ENCODE measurements at regions not wholly inside any gene's neighbourhood (a gene's known extent, or its start where the extent isn't known, plus 50 kb on each side); places are given as distances from the start of the nearest gene placed in this dataset.

DNA sequence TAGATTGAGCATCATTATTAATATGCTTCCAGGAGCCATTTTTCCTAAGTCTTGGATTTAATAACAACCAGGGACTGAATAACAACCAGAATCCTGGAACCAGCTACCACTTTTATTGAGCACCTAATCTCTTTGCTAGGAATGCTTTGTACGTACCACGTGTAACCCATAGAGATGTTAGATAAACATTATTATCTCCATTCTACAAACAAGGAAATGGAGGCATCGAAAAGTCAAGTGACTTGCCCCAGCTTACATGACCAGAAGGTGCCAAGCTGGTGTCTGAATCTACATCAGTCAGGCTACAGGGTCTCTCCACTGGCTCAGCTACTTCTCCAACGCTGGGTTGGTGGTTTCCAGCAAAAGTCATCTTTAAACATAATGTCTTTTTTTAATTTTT lies 256.1 kb upstream of the ANKRD55 start (continued):
- TF ChIP-seq, protein P1, sequence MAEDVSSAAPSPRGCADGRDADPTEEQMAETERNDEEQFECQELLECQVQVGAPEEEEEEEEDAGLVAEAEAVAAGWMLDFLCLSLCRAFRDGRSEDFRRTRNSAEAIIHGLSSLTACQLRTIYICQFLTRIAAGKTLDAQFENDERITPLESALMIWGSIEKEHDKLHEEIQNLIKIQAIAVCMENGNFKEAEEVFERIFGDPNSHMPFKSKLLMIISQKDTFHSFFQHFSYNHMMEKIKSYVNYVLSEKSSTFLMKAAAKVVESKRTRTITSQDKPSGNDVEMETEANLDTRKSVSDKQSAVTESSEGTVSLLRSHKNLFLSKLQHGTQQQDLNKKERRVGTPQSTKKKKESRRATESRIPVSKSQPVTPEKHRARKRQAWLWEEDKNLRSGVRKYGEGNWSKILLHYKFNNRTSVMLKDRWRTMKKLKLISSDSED (CRISPR knock-in tag; IDR thresholded peaks at IDR 0.05): no peak
- TF ChIP-seq, protein P2, sequence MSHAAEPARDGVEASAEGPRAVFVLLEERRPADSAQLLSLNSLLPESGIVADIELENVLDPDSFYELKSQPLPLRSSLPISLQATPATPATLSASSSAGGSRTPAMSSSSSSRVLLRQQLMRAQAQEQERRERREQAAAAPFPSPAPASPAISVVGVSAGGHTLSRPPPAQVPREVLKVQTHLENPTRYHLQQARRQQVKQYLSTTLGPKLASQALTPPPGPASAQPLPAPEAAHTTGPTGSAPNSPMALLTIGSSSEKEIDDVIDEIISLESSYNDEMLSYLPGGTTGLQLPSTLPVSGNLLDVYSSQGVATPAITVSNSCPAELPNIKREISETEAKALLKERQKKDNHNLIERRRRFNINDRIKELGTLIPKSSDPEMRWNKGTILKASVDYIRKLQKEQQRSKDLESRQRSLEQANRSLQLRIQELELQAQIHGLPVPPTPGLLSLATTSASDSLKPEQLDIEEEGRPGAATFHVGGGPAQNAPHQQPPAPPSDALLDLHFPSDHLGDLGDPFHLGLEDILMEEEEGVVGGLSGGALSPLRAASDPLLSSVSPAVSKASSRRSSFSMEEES (CRISPR knock-in tag; IDR thresholded peaks at IDR 0.05): no peak

DNA sequence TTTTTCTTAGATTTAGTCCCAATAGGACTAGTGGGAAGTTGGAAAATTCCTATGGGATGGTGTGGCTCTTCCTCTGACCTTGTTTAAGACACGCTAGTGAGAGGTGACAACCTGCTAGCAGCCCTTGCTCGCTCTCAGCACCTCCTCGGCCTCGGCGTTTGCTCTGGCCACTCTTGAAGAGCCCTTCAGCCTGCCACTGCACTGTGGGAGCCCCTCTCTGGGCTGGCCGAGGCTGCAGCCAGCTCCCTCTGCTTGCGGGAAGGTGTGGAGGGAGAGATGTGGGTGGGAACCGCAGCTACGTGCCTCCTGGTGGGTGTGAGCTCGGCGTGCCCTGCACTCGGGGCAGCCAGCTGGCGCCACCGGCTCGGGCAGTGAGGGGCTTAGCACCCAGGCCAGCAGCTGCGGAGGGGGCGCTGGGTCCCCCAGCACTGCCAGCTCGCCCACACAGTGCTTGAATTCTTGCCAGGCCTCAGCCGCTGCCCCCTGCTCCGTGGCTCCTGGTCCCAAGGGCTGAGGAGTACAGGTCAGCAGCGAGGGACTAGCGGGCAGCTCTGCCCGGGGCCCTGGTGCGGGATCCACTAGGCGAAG lies 254.5 kb upstream of the ANKRD55 start:
- 93% methylated on average over 20 of the region's 25 CpGs for WGBS (ENCODE audit: low lambda C conversion rate)
- Histone ChIP-seq H3K27me3 (ENCODE audit: control insufficient read depth in 1 of 2, insufficient read depth in 2 of 2, low read length in 2 of 2) (no peaks in the 10 kb centered on the region), H4K20me1 (ENCODE audit: insufficient read depth, low read length) (no peaks in the 10 kb centered on the region), H3K36me3 (replicated peaks in 1 of 2; ENCODE audit: control insufficient read depth in 1 of 2, insufficient read depth in 2 of 2, low read length in 2 of 2) (no peaks in the 10 kb centered on the region), H3K4me1 (ENCODE audit: insufficient read depth, low read length) (peaks cover 36% of the 10 kb centered on the region), H3K4me2 (ENCODE audit: low read depth, low read length) (no peak overlapping the region), H3K9me3 (ENCODE audit: low read length) (peaks cover 9% of the 10 kb centered on the region; the same call in 1 of the 2 replicates), H3K27ac (ENCODE audit: extremely low read length, insufficient read depth, low read length) (no peak overlapping the region), H3K79me2 (ENCODE audit: insufficient read depth, low read length) (no peaks in the 10 kb centered on the region), H3K4me3 (replicated peaks in 1 of 3; ENCODE audit: insufficient read depth in 1 of 3, low read depth in 2 of 3, low read length in 3 of 3) (no peak overlapping the region), H3K9ac (ENCODE audit: insufficient read depth, low read depth, low read length) (no peak overlapping the region), H2AFZ (ENCODE audit: low read length) (no peak overlapping the region)
- intact Hi-C loops (cut with micrococcal nuclease; ENCODE audit: unreplicated experiment) (loop anchor here (10.0 kb wide), 1 partner anchor 187 kb away; no protein-coding TSS in a partner anchor), in situ Hi-C loops (cut with HindIII; ENCODE audit: extremely low pct_ligation_motif_present, low pct_unique_long_range_greater_than_20kb) (loop anchor here (10.0 to 25.0 kb wide), 2 partner anchors 133 to 350 kb away; no protein-coding TSS in a partner anchor)
- POLR2A ChIA-PET: interaction anchor here (2.0 kb wide), 1 partner anchor 8 kb away, joined by 5 read pairs; no protein-coding TSS in a partner anchor
- no TSS peak for BruUV-seq (replicated peaks)
- TF ChIP-seq ZNF850 (CRISPR knock-in tag; conservative IDR thresholded peaks at IDR 0.05) (peak; percentile 98), SATB2 (CRISPR knock-in tag; IDR thresholded peaks at IDR 0.05) (no peak), TARDBP (CRISPR knock-in tag; IDR thresholded peaks at IDR 0.05) (no peak), ZNF816 (CRISPR knock-in tag; IDR thresholded peaks at IDR 0.05; ENCODE audit: borderline replicate concordance) (no peak), RFXAP (CRISPR knock-in tag; IDR thresholded peaks at IDR 0.05; ENCODE audit: borderline replicate concordance) (no peak), ASH2L (IDR thresholded peaks at IDR 0.05; ENCODE audit: insufficient read length, low read depth, low read length) (no peak), NCOA5 (CRISPR knock-in tag; IDR thresholded peaks at IDR 0.05) (no peak)
- TF ChIP-seq, protein P3, sequence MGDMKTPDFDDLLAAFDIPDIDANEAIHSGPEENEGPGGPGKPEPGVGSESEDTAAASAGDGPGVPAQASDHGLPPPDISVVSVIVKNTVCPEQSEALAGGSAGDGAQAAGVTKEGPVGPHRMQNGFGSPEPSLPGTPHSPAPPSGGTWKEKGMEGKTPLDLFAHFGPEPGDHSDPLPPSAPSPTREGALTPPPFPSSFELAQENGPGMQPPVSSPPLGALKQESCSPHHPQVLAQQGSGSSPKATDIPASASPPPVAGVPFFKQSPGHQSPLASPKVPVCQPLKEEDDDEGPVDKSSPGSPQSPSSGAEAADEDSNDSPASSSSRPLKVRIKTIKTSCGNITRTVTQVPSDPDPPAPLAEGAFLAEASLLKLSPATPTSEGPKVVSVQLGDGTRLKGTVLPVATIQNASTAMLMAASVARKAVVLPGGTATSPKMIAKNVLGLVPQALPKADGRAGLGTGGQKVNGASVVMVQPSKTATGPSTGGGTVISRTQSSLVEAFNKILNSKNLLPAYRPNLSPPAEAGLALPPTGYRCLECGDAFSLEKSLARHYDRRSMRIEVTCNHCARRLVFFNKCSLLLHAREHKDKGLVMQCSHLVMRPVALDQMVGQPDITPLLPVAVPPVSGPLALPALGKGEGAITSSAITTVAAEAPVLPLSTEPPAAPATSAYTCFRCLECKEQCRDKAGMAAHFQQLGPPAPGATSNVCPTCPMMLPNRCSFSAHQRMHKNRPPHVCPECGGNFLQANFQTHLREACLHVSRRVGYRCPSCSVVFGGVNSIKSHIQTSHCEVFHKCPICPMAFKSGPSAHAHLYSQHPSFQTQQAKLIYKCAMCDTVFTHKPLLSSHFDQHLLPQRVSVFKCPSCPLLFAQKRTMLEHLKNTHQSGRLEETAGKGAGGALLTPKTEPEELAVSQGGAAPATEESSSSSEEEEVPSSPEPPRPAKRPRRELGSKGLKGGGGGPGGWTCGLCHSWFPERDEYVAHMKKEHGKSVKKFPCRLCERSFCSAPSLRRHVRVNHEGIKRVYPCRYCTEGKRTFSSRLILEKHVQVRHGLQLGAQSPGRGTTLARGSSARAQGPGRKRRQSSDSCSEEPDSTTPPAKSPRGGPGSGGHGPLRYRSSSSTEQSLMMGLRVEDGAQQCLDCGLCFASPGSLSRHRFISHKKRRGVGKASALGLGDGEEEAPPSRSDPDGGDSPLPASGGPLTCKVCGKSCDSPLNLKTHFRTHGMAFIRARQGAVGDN (CRISPR knock-in tag; IDR thresholded peaks at IDR 0.05): peak; percentile 13; the same call in 1 of the 2 replicates
- FAIRE-seq: no peak
- CTCF ChIA-PET (ENCODE audit: low intra/inter-chr PET ratio, low total read pairs): no interaction called here
- DNase-seq (ENCODE audit: low spot score): no peak
- no peak for ATAC-seq

Measured in HepG2 (cell line).